Suppressor macrophage (primary cell): ENCODE measurements at regions not wholly inside any gene's neighbourhood (a gene's known extent, or its start where the extent isn't known, plus 50 kb on each side); places are given as distances from the start of the nearest gene placed in this dataset.

Source experiments
- DNase-seq, 4 experiments: peaks; one replicate each; pipeline ENCODE4 v3.0.0-alpha.2; 2020 to 2022

- DNase-seq: no peak
These were observed 190.9 kb upstream of the CHRNA7 start for GRCh38 chr15:31839388-31839787.

GRCh38 chr15:31840849-31841476, 189.4 kb upstream of the CHRNA7 start:
- no peak for DNase-seq

GRCh38 chr15:31842532-31843195, 187.7 kb upstream of the CHRNA7 start:
- no peak for DNase-seq

- no peak for DNase-seq
These were observed 186.8 kb upstream of the CHRNA7 start for GRCh38 chr15:31843426-31844055.

- DNase-seq: no peak
These were observed 184.5 kb upstream of the CHRNA7 start for GRCh38 chr15:31845791-31846190.

- no peak for DNase-seq
These were observed 182.4 kb upstream of the CHRNA7 start for GRCh38 chr15:31847961-31848360.

GRCh38 chr15:31848621-31849020, 181.7 kb upstream of the CHRNA7 start:
- DNase-seq: no peak

- DNase-seq: no peak
These were observed 177.1 kb upstream of the CHRNA7 start for GRCh38 chr15:31852933-31853799.

GRCh38 chr15:31856581-31856980, 173.7 kb upstream of the CHRNA7 start:
- no peak for DNase-seq

GRCh38 chr15:31857194-31857593, 173.1 kb upstream of the CHRNA7 start:
- no peak for DNase-seq

- no peak for DNase-seq
These were observed 172.3 kb upstream of the CHRNA7 start for GRCh38 chr15:31858026-31858425.

GRCh38 chr15:31866248-31866647, 164.1 kb upstream of the CHRNA7 start:
- DNase-seq: no peak

GRCh38 chr15:31867536-31868442, 162.5 kb upstream of the CHRNA7 start:
- DNase-seq: peak; percentile 68 to 81 (median 74)

- peak; percentile 1 to 27 (median 8) for DNase-seq
These were observed 160.5 kb upstream of the CHRNA7 start for GRCh38 chr15:31869686-31870307.

GRCh38 chr15:31870328-31871165, 159.8 kb upstream of the CHRNA7 start, which contains the start of gene OTUD7A:
Gene OTUD7A, minus strand, starts transcription at chr15:31870673.
- peak; percentile 86 to 98 (median 94) for DNase-seq

- DNase-seq: peak; percentile 15 to 40 (median 32)
These were observed 159.0 kb upstream of the CHRNA7 start for GRCh38 chr15:31871166-31871886.

- no peak for DNase-seq
These were observed 158.4 kb upstream of the CHRNA7 start for GRCh38 chr15:31871887-31872281.

GRCh38 chr15:31887246-31887645, 143.1 kb upstream of the CHRNA7 start:
- no peak for DNase-seq

- DNase-seq: no peak
These were observed 137.8 kb upstream of the CHRNA7 start for GRCh38 chr15:31892513-31892912.

- DNase-seq: no peak
These were observed 136.5 kb upstream of the CHRNA7 start for GRCh38 chr15:31893780-31894179.
